H1 (cell line): ENCODE measurements at regions not wholly inside any gene's neighbourhood (a gene's known extent, or its start where the extent isn't known, plus 50 kb on each side); places are given as distances from the start of the nearest gene placed in this dataset.
"Not testable (repeated sequence)": the region's sequence is repeated elsewhere in the genome, so short reads cannot be mapped to it uniquely, and the experiment has no call there.

ENCODE experiments used
- CTCF ChIA-PET: fragments of 300-600 bp; sonication (Branson Sonifier 250); formaldehyde crosslinking; loops from one replicate; lab custom pipeline; 2021; ENCODE audit not compliant: partially characterized antibody; lab: Charles Lee
- POLR2A ChIA-PET: fragments of 300-600 bp; sonication (Branson Sonifier 250); formaldehyde crosslinking; loops from one replicate; lab custom pipeline; 2021; ENCODE audit warnings: inconsistent platforms; ENCODE audit not compliant: partially characterized antibody; lab: Charles Lee
- DNase-seq, 2 experiments: peaks; one replicate each; pipeline versions ENCODE4 v3.0.0 to v3.0.0-alpha.2; 2010 to 2022; ENCODE audit warnings: low spot score in 2 of 2, low read depth in 1 of 2, mixed read lengths in 1 of 2
- FAIRE-seq: peaks from 2 replicates; lab custom pipeline; 2011; peaks lifted over from hg19 to GRCh38; lab: Jason Lieb, UNC
- H2AFZ ChIP-seq: 2 replicates; pipeline ENCODE4 v1.8.1; 2012; ENCODE audit warnings: low read length, inconsistent platforms
- H2AK5ac ChIP-seq: 2 replicates; pipeline ENCODE4 v1.6.1; 2013; ENCODE audit warnings: low read depth, low read length
- H2BK120ac ChIP-seq: replicated peaks from 2 replicates; pipeline ENCODE3; 2013; ENCODE audit warnings: low read depth, low read length, inconsistent platforms
- H2BK12ac ChIP-seq: 2 replicates; pipeline ENCODE4 v1.6.1; 2013; ENCODE audit warnings: low read depth, low read length
- H2BK15ac ChIP-seq: 2 replicates; pipeline ENCODE4 v1.6.1; 2013; ENCODE audit warnings: low read length
- H2BK20ac ChIP-seq: 2 replicates; pipeline ENCODE4 v1.6.1; 2013; ENCODE audit warnings: low read length
- H2BK5ac ChIP-seq: 2 replicates; pipeline ENCODE4 v1.6.1; 2013; ENCODE audit warnings: low read depth, low read length
- H3K14ac ChIP-seq: 2 replicates; pipeline ENCODE4 v1.6.1; 2013; ENCODE audit warnings: inconsistent platforms; ENCODE audit not compliant: insufficient read length
- H3K18ac ChIP-seq: 2 replicates; pipeline ENCODE4 v1.6.1; 2013; ENCODE audit warnings: low read length; ENCODE audit errors: extremely low read depth
- H3K23ac ChIP-seq: 2 replicates; pipeline ENCODE4 v1.6.1; 2013; ENCODE audit warnings: inconsistent platforms; ENCODE audit not compliant: insufficient read length
- H3K23me2 ChIP-seq: 2 replicates; pipeline ENCODE4 v1.6.1; 2013; ENCODE audit warnings: low read depth, low read length
- H3K27ac ChIP-seq: 2 replicates; pipeline ENCODE4 v1.6.1; 2011; ENCODE audit warnings: low read depth, low read length, inconsistent platforms
- H3K27me3 ChIP-seq, 4 experiments: replicated peaks in 1 of 4; 1 replicate in 1 of 4; 2 replicates in 3 of 4; pipeline versions ENCODE4 v1.6.1 to v1.8.1; 2011 to 2013; ENCODE audit warnings: low read length in 3 of 4, mild to moderate bottlenecking in 3 of 4, inconsistent platforms in 2 of 4, mixed read lengths in 2 of 4, moderate library complexity in 1 of 4; ENCODE audit not compliant: control insufficient read depth in 3 of 4, insufficient read depth in 3 of 4; ENCODE audit errors: extremely low read depth in 1 of 4
- H3K36me3 ChIP-seq, 4 experiments: 2 replicates each; pipeline versions ENCODE4 v1.6.1 to v1.8.1; 2011 to 2013; ENCODE audit warnings: mild to moderate bottlenecking in 4 of 4, low read length in 3 of 4, moderate library complexity in 2 of 4, control low read depth in 1 of 4, inconsistent platforms in 1 of 4; ENCODE audit not compliant: insufficient read depth in 4 of 4, control insufficient read depth in 2 of 4
- H3K4ac ChIP-seq: replicated peaks from 2 replicates; pipeline ENCODE3; 2013; ENCODE audit warnings: low read length, low read depth, mixed read lengths, inconsistent platforms; ENCODE audit not compliant: insufficient read length
- H3K4me1 ChIP-seq, 4 experiments: replicated peaks in 1 of 4; 1 replicate in 1 of 4; 2 replicates in 3 of 4; pipeline versions ENCODE4 v1.6.1 to v1.8.1; 2011 to 2013; ENCODE audit warnings: low read length in 3 of 4, inconsistent platforms in 2 of 4, mixed read lengths in 1 of 4; ENCODE audit not compliant: insufficient read depth in 4 of 4, control insufficient read depth in 3 of 4
- H3K4me2 ChIP-seq, 2 experiments: 2 replicates each; pipeline versions ENCODE4 v1.6.1 to v1.8.1; 2011 to 2013; ENCODE audit warnings: low read depth in 2 of 2, low read length in 2 of 2, control low read depth in 1 of 2, inconsistent platforms in 1 of 2, mild to moderate bottlenecking in 1 of 2; ENCODE audit not compliant: insufficient read depth in 1 of 2
- H3K4me3 ChIP-seq, 4 experiments: fragments of 200-600, 300-600 bp in 1 of 4; sonication (generic), shearing (Covaris generic), sonication (Bioruptor Twin) in 1 of 4; 2 replicates each; pipeline versions ENCODE4 v1.5.1 to v1.8.1; 2011 to 2016; ENCODE audit warnings: low read length in 4 of 4, low read depth in 3 of 4, control low read depth in 2 of 4, inconsistent platforms in 2 of 4, mild to moderate bottlenecking in 2 of 4, mixed read lengths in 1 of 4, moderate library complexity in 1 of 4; ENCODE audit not compliant: insufficient read depth in 2 of 4; ENCODE audit errors: extremely low read depth in 1 of 4
- H3K56ac ChIP-seq: replicated peaks from 2 replicates; pipeline ENCODE3; 2013; ENCODE audit warnings: low read depth, mild to moderate bottlenecking, mixed read lengths, low read length, inconsistent platforms; ENCODE audit not compliant: insufficient read length
- H3K79me1 ChIP-seq: 2 replicates; pipeline ENCODE4 v1.6.1; 2013; ENCODE audit warnings: low read depth, low read length, control low read depth
- H3K79me2 ChIP-seq, 2 experiments: 2 replicates each; pipeline versions ENCODE4 v1.6.1 to v1.8.1; 2012 to 2013; ENCODE audit warnings: low read length in 2 of 2, mild to moderate bottlenecking in 2 of 2, inconsistent platforms in 1 of 2; ENCODE audit not compliant: insufficient read depth in 2 of 2, control insufficient read depth in 1 of 2
- H3K9ac ChIP-seq, 4 experiments: replicated peaks in 1 of 4; 1 replicate in 1 of 4; 2 replicates in 3 of 4; pipeline versions ENCODE4 v1.6.1 to v1.8.1; 2011 to 2013; ENCODE audit warnings: low read depth in 3 of 4, low read length in 3 of 4, control low read depth in 2 of 4, mild to moderate bottlenecking in 2 of 4, moderate library complexity in 2 of 4, inconsistent platforms in 1 of 4; ENCODE audit errors: extremely low read depth in 1 of 4
- H3K9me3 ChIP-seq, 2 experiments: 2 replicates each; pipeline versions ENCODE4 v1.6.1 to v1.8.1; 2012 to 2013; ENCODE audit warnings: mild to moderate bottlenecking in 2 of 2, moderate library complexity in 2 of 2, control low read depth in 1 of 2, inconsistent platforms in 1 of 2, low read depth in 1 of 2, low read length in 1 of 2, mixed read lengths in 1 of 2; ENCODE audit not compliant: insufficient read depth in 2 of 2
- H4K20me1 ChIP-seq, 2 experiments: replicated peaks in 1 of 2; 2 replicates each; pipeline versions ENCODE3 to v1.8.1; 2011 to 2013; ENCODE audit warnings: inconsistent platforms in 2 of 2, low read length in 2 of 2, mild to moderate bottlenecking in 1 of 2; ENCODE audit not compliant: insufficient read depth in 2 of 2, control insufficient read depth in 1 of 2
- H4K5ac ChIP-seq: 2 replicates; pipeline ENCODE4 v1.6.1; 2013; ENCODE audit warnings: low read length, low read depth, mixed read lengths, inconsistent platforms; ENCODE audit not compliant: insufficient read length
- H4K8ac ChIP-seq: 2 replicates; pipeline ENCODE4 v1.8.0; 2013; ENCODE audit warnings: mild to moderate bottlenecking, moderate library complexity, low read length, inconsistent platforms; ENCODE audit not compliant: insufficient read depth; ENCODE audit errors: extremely low read depth
- H4K91ac ChIP-seq: replicated peaks from 2 replicates; pipeline ENCODE3; 2013; ENCODE audit warnings: low read length, mixed read lengths, inconsistent platforms; ENCODE audit not compliant: insufficient read length
- WGBS, 2 experiments: shearing (Covaris generic) in 1 of 2; methylation state at CpG; one replicate each; pipeline versions ENCODE4 v1.1.6 to v1.1.7; 2013 to 2015; ENCODE audit warnings: low lambda C conversion rate in 2 of 2, mixed read lengths in 2 of 2, inconsistent platforms in 1 of 2, low coverage in 1 of 2, missing lambda C conversion rate in 1 of 2; ENCODE audit not compliant: insufficient replicate concordance in 2 of 2, insufficient coverage in 1 of 2, insufficient read length in 1 of 2; ENCODE audit errors: extremely low coverage in 1 of 2, missing lambda C conversion rate in 1 of 2; 5-methylcytosine and 5-hydroxymethylcytosine counted together

DNA sequence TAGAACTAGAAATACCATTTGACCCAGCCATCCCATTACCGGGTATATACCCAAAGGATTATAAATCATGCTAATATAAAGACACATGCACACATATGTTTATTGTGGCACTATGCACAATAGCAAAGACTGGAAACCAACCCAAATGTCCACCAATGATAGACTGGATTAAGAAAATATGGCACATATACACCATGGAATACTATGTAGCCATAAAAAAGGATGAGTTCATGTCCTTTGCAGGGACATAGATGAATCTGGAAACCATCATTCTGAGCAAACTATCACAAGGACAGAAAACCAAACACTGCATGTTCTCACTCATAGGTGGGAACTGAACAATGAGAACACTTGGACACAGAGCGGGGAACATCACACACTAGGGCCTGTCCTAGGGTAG is 586.5 kb downstream of the UQCRFS1 start:
- H3K23ac ChIP-seq, H3K14ac ChIP-seq, DNase-seq, H3K4me2 ChIP-seq, H2BK120ac ChIP-seq, H3K27me3 ChIP-seq, H4K20me1 ChIP-seq, H3K18ac ChIP-seq, H3K56ac ChIP-seq, H2BK12ac ChIP-seq, H3K9ac ChIP-seq, H4K91ac ChIP-seq, H3K36me3 ChIP-seq, POLR2A ChIA-PET, H2BK5ac ChIP-seq, H2AFZ ChIP-seq, H2AK5ac ChIP-seq, H3K9me3 ChIP-seq, H3K23me2 ChIP-seq, H3K27ac ChIP-seq, H3K4ac ChIP-seq, H4K5ac ChIP-seq, H3K4me3 ChIP-seq, H3K79me2 ChIP-seq, H3K4me1 ChIP-seq, FAIRE-seq, H2BK20ac ChIP-seq, H2BK15ac ChIP-seq, CTCF ChIA-PET, H4K8ac ChIP-seq, H3K79me1 ChIP-seq: not testable (repeated sequence)
- 100% methylated on average over 2 of the region's 2 CpGs; no CpG with 5 or more reads in 1 of the 2 experiments for WGBS, 2 experiments
